ENCODE measurements at regions not wholly inside any gene's neighbourhood (a gene's known extent, or its start where the extent isn't known, plus 50 kb on each side); places are given as distances from the start of the nearest gene placed in this dataset.

DNA sequence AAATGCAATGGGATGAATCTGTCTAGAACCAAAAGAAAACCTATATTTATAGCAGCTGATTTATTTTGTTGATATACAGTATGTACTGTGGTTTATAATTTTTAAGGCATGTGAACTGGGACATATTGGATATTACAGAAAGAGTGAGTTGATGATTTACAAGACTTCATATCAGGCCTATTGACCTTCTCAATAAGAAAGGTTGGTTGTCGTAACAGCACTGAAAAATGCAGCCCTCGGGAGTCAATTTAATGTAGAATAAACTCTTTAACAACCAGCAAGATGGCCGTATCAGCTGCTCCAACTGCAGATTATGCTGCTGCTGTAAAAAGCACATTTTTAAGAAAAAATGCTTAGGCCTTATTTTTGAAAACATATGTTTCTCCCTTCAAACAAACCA, 407.3 kb downstream of the GXYLT1 start:
- no peak for DNase-seq

DNA sequence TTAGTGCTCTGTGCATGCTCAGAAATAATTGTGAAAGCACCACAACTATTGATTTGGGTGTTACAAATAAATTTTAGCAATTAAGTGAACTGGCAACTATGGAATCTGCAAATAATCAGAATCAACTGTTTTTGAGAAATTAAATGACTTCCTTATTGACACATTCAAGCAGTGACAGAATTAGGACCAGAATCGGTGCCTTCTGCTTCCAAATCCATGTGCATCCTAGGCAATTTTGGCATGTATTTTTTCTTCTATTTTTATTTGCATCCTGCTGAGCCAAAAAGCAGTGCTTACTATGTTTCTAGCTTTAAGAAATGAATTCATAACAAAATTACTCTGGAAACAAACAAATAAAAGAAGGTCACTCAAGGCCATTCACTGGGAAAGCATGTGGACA, 408.2 kb downstream of the GXYLT1 start:
- no peak for DNase-seq

GRCh38 chr12:41731691-41732090, 413.0 kb downstream of the GXYLT1 start:
- DNase-seq: no peak

- DNase-seq: no peak
These were observed 413.6 kb downstream of the GXYLT1 start for GRCh38 chr12:41731061-41731460.

- no peak for DNase-seq
These were observed 420.5 kb downstream of the GXYLT1 start for GRCh38 chr12:41724216-41724615.

GRCh38 chr12:41719214-41719613, 425.5 kb downstream of the GXYLT1 start:
- no peak for DNase-seq

DNA sequence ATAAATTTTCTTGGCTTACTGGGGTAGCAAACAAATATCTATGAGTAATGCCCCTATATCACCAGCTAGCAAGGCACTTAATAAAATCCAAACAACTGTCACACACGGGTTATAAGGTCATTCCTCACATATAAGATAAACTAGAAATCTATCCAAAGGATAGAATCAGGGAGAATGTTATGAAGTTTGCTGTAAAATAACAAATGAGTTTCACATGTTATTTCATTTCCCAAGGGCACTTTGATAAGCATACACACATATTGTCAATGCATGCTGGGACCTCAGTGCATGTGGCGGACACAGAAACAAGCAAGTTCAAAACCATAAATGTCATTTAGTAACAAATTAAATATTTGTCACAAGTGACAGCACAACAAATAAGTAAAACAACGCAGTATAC, 429.4 kb downstream of the GXYLT1 start:
- no peak for DNase-seq

GRCh38 chr12:41709463-41710285, 435.0 kb downstream of the GXYLT1 start:
- no peak for DNase-seq

- DNase-seq: no peak
These were observed 435.7 kb downstream of the GXYLT1 start for GRCh38 chr12:41709012-41709411.

DNA sequence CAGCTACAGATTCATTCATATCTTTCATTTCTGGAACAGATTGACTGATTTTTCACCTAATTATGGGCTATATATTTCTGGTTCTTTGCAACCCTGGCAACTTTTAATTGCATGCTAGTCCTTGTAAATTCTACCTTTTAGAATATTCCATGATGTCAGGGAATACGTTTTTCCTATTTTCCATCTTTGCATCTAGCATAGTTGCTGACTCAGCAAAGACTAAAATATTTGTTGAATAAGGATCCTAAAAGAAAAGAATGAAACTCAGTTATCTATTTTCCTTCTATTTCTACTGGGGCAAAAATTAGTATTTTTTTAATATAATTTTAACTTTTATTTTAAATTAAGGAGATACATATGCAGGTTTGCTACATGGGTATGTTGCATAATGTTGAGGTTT, 438.3 kb downstream of the GXYLT1 start:
- no peak for DNase-seq

DNA sequence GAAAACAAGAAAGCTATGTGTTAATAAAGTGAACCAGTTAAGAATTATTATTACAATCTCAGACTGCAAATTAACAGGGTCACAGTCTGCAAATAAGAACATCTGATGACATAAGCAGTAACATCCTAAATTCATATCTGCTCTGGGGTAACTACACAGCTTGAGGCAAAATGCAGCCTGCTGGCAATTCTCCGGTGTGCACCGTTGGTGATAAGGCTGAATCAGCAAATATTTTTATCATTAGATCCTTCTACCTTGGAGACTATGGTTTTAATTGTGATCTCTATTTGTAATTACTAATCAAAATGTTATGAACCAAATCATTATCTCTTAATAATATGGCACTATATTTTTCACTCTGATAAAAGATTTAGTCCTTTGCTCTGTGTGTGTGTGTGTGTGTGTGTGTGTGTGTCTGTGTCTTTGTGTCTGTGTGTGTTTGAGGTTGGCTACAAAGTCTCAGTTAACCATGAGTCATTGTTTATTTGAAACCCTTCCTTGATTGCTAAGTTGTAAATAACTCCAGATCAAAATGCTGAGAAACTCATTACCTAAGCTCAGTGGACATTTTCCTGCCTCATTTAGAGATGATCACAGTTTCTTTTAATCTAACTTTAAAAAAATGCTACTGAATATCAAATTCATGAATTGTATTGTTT, 442.6 kb downstream of the GXYLT1 start:
- no peak for DNase-seq

DNA sequence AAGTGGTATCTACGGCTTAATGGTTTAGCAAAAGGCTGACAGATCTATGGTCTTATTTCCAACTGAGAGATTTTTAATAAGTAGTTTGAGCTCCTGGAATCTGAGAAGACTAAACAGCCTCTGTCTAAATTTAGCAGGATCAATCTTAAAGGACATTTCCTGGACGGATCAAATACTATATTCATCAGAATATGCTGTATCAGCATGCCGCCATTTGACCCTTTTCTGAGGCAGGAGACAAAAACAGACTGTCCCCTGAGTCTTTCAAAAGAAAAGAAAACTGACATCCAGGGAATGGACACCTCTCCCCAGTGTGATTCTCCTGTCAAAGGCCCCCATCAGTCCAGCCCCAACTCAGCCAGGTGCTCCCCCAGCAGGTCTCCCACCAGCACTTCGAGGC, 443.7 kb downstream of the GXYLT1 start:
- no peak for DNase-seq

- DNase-seq: no peak
These were observed 445.0 kb downstream of the GXYLT1 start for GRCh38 chr12:41699658-41700057.

GRCh38 chr12:41697161-41697560, 447.5 kb downstream of the GXYLT1 start:
- DNase-seq: no peak

- DNase-seq: no peak
These were observed 459.7 kb downstream of the GXYLT1 start for GRCh38 chr12:41684997-41685396.

- DNase-seq: no peak
These were observed 461.0 kb downstream of the GXYLT1 start for GRCh38 chr12:41683513-41684240.

DNA sequence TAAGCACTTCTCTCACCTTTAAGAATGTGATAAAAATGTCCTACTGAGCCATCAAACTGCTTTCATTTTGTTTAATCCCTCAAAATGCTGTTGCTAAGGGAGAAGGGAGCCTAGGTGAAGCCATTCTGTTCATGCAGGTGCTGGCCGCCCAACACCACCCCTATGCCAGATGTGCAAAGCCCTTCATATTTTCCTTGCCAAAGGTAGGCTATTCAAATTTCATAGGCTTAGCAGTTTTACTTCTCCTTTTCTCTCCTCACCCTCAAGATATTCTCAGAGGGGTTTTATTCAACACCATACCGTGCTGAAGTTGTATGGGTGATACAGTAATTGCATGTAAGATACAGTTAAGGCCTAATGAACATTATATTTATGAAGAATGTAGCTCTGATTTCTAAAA, 461.7 kb downstream of the GXYLT1 start:
- DNase-seq: no peak

- DNase-seq: no peak
These were observed 462.8 kb downstream of the GXYLT1 start for GRCh38 chr12:41681898-41682297.

DNA sequence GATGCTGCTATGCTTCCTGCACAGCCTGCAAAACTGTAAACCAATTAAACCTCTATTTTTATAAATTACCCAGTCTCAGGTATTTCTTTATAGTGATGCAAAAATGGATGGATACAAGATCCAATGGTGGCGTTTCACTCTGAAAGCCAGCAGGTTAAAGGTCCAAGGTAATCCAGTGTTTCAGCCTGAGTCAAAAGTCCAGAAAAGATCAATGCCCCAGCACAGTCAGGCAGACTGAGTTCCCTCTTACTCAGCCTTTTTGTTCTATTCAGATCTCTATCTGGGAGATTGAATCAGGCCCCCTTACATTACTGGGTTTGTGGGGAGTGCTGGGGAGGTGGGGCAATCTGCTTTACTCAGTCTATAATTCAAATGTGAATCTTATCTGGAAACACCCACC, 464.5 kb downstream of the GXYLT1 start:
- no peak for DNase-seq

DNA sequence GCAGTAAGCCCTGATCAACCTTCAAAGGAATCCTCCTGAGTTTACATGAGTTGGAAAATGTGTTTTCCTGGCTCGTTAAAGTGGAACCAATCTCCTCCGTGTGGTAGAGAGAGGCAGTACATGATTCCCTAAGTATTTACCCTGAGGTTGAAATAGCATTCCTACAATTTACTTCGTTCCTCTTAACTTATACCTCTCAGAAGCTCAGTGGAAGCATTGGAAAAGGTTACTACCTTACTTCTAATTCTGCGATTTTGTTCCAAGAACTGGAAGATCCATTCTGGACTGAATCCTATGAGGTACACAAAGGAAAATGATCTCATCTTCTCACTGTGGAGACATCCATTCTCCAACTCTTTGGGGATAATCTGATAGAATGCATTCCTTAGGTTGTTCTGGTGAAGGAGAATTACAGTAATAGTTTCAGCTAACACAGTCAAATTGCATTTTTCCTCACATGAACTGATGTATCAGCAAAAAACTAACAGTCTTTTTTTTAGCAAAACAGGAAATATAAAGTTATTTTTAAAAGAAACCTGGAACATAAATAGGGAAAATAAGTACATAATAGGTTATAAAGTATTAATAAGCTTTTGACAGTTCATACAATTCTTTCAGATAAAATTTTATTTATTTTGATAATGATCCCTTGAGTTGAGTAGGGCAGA, 475.6 kb downstream of the PDZRN4 start:
- DNase-seq: no peak

- DNase-seq: no peak
These were observed 473.1 kb downstream of the PDZRN4 start for GRCh38 chr12:41661141-41661765.

- DNase-seq: no peak
These were observed 468.3 kb downstream of the PDZRN4 start for GRCh38 chr12:41656454-41656853.
